GM18508 (cell line): ENCODE measurements at regions not wholly inside any gene's neighbourhood (a gene's known extent, or its start where the extent isn't known, plus 50 kb on each side); places are given as distances from the start of the nearest gene placed in this dataset.
A peak's percentile ranks its signal among the peaks of the same experiment; 100 is the strongest.

Source experiments
- ATAC-seq: cut with Tn5 transposase; IDR thresholded peaks from one replicate; pipeline ENCODE4 v1.9.1; 2021; ENCODE audit warnings: moderate number of reproducible peaks; ENCODE audit not compliant: insufficient read depth, unreplicated experiment

- ATAC-seq = no peak
Measured at GRCh38 chr1:58888833-58889232, 105.0 kb upstream of the JUN start.

GRCh38 chr1:58890113-58890512 is 106.3 kb upstream of the JUN start:
- ATAC-seq = no peak

DNA sequence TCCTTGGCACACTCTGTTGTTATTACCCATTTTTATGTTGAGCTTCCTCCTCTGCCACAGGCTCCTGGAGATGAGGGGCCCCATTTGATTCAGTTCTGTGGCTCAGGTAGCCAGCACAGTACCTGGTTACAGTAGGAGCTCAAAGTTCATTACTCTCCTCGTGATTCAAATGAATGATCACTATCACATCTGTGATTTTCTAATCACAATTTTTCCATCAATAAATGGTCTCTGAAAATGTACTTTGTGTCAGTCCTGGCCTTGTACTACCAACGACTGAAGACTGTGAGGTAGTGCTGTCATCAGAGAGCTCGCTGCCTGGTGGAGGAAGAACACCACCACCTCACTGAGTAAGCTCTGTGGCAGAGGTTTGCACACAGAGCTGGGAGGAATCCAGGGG is 106.8 kb upstream of the JUN start:
- ATAC-seq = no peak

GRCh38 chr1:58891347-58891746 is 107.5 kb upstream of the JUN start:
- no peak for ATAC-seq

DNA sequence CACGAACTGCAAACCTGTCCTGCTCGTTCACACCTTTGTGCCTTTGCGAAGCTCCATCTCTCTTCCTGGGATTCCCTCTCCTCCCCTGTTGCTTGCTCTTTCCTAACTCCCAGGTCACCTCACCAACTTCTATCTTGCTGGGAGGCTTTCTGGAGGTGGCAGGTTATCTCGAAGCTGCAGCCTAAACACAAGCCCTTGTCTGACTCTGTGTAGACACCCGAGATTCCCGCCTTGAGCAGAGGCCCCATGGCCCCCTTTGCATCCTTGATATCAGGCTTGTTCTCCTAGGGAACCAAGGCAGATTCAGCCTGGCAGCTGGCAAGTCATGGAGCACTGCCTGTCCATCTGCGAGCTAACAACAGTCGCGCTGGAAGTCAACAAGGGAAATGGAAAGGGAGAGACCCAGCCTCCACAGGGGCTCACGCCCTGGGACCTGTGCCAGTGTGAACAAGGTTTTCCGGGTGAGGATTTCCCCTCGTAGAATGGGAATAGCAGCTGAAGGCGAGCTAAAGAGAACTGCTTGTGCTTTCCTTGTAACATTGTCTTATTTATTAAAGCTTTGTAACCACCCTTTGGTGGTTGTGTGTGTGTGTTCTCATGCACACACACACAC is 109.5 kb upstream of the JUN start:
- no peak for ATAC-seq

DNA sequence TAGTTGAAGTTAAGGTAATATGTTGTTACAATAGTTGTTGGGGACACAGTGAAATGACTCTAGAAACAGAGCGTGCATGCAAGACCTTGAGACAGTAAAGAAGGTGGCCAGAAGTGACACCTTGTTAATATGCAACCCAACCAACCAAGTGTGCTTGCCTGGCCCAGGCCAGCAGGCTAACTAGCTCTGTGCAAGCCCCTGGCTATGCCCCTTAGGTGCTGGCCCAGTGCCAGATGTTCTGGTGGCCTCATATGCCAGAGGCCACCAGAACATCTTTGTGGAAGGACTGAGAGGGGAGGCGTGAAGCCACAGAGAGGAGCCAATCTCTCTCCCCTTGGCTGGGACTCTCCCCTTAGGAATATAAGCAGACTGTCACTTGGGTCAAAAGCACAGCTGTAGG is 111.2 kb upstream of the JUN start:
- ATAC-seq = no peak

- ATAC-seq = no peak
Measured at GRCh38 chr1:58895559-58896145, 111.8 kb upstream of the JUN start.

GRCh38 chr1:58896246-58897183 is 112.7 kb upstream of the JUN start:
- ATAC-seq = no peak

DNA sequence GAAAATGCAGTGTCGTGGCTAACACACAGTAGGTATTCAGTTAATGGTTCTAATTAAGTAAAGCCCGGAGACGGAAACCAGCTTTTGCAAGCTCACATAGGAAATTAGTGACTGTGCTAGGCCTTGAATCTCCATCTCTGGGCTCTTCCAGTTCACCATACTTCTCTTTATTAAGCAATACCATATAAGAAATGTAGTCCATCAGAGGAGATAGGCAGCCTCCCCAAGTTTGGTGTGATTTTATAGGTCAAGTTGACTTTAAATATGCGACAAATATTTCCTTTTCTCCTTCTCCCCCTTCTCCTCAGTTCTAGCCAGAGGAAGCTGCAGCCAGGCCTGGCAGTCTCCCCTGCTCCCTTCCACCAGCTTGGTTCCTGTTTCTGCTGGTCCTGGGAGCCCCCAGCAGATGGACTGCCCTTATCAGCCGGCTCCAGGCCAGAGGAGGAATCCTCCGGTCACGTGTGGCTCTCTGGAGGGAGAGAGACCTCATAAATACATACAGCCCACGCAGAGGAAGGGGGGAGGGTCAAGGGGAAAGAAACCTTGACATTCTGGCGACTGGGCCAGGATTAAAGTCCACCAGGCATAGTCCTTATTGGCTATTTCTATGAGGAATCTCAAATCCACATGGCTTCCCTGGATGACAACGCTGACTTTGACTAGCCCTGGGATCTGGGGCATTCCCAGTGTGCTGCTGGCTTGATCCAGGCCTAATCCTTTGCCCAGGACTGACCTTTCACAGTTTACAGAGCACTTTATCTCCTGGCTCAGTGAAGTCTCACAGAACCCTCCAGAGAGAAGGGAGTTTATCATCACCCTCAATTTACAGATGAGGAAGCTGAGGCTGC is 115.1 kb upstream of the JUN start:
- no peak for ATAC-seq

- no peak for ATAC-seq
Measured at GRCh38 chr1:58899587-58900271, 115.9 kb upstream of the JUN start.

DNA sequence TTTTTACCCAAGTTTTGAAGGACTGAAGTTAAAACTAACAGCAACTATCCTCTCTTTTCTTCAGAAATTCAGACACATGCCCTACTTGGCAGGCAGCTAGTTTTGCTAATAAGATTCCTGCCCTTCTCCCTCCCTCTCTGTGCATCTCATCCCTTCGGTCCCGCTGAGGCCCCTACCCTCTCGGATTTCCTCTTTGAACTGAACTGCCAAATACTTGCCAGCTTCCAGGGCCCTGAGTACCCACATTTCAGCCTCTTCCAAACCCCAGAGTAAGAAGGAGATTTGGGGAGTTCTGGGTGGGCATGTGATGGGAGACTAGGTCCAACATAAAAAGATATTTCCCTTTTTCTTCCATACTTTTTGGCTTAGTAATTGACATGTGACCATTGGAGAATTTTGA is 116.5 kb upstream of the JUN start:
- no peak for ATAC-seq

DNA sequence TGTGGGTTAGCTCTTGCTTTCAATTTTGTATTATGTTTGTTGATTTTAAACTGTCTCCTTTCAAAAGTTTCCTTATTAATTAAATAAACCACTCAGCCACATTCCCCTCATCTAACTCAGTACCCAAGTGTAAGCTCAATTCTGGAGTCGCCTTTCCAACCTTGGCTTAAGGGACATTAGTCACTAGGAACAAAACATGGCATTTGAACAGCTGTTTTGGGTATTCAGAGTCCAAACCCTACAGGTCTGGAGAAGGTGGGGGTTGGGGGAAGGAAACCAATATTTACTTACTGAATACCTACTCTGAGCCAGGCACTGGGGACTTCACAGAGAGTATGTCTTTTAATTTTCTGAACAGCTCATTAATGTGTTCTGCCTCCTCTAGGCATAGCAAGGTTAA is 117.2 kb upstream of the JUN start:
- no peak for ATAC-seq

GRCh38 chr1:58902830-58903513 is 119.1 kb upstream of the JUN start:
- ATAC-seq = no peak

- ATAC-seq = peak; percentile 63
Measured at GRCh38 chr1:58903514-58904298, 119.9 kb upstream of the JUN start.

GRCh38 chr1:58904299-58905125 is 120.7 kb upstream of the JUN start:
- no peak for ATAC-seq

DNA sequence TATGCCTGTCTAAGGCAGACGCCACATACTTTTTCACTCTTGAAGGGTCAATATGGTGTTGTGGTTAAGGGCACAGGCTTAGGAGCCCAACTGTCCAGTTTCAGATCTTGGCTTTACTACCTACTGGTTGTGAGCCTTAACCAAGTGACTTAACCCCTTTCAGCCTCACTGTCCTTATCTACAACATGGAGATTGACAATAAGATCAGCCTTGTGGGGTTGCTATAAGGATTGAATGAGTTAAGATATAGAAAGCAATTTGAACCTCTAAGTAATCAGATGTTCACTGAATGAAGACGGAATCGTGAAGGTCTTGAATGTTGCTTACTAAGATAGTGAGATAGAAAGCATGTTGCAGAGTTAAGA is 121.3 kb upstream of the JUN start:
- ATAC-seq = no peak

GRCh38 chr1:58905628-58906221 is 121.9 kb upstream of the JUN start:
- no peak for ATAC-seq

- ATAC-seq = no peak
Measured at GRCh38 chr1:58907398-58907797, 123.6 kb upstream of the JUN start.
